HepG2 (cell line): ENCODE measurements at regions not wholly inside any gene's neighbourhood (a gene's known extent, or its start where the extent isn't known, plus 50 kb on each side); places are given as distances from the start of the nearest gene placed in this dataset.

Experiments
- FOSL1 ChIP-seq: sonication (generic); formaldehyde crosslinking; IDR thresholded peaks from 2 replicates; pipeline ENCODE4 v1.9.0; 2021; ENCODE audit warnings: missing genetic modification reagents, borderline replicate concordance
- GABPA ChIP-seq, 2 experiments: IDR thresholded peaks; 2 replicates each; pipeline ENCODE4 v1.6.1; 2011 to 2016; ENCODE audit warnings: low read depth in 2 of 2, low read length in 1 of 2, missing biosample characterization in 1 of 2, missing genetic modification characterization in 1 of 2
- IRF2 ChIP-seq: IDR thresholded peaks from 2 replicates; pipeline ENCODE4 v1.6.1; 2018; ENCODE audit warnings: missing genetic modification reagents, missing compliant biosample characterization
- NAIF1 ChIP-seq: sonication (generic); formaldehyde crosslinking; IDR thresholded peaks from 2 replicates; pipeline ENCODE4 v1.5.0; 2020; ENCODE audit warnings: mild to moderate bottlenecking, missing genetic modification reagents, borderline replicate concordance
- POGZ ChIP-seq: sonication (generic); formaldehyde crosslinking; IDR thresholded peaks from 2 replicates; pipeline ENCODE4 v1.4.0; 2020; ENCODE audit warnings: mild to moderate bottlenecking, missing genetic modification reagents
- SETDB1 ChIP-seq: sonication (generic); formaldehyde crosslinking; IDR thresholded peaks from 2 replicates; pipeline ENCODE4 v1.5.1; 2020; ENCODE audit warnings: missing genetic modification reagents, mild to moderate bottlenecking, borderline replicate concordance
- XBP1 ChIP-seq: sonication (generic); formaldehyde crosslinking; IDR thresholded peaks from 2 replicates; pipeline ENCODE4 v1.5.0; 2020; ENCODE audit warnings: missing genetic modification reagents
- ZBTB7B ChIP-seq: sonication (generic); formaldehyde crosslinking; IDR thresholded peaks from 2 replicates; pipeline ENCODE4 v1.4.0; 2020; ENCODE audit warnings: missing genetic modification reagents
- ZNF253 ChIP-seq: sonication (generic); formaldehyde crosslinking; IDR thresholded peaks from 2 replicates; pipeline ENCODE4 v1.8.0; 2022; ENCODE audit warnings: mild to moderate bottlenecking, missing genetic modification reagents, borderline replicate concordance
- ZNF331 ChIP-seq: sonication (generic); formaldehyde crosslinking; IDR thresholded peaks from 2 replicates; pipeline ENCODE4 v1.4.0; 2020; ENCODE audit warnings: missing genetic modification reagents
- ZNF460 ChIP-seq: sonication (generic); formaldehyde crosslinking; IDR thresholded peaks from 2 replicates; pipeline ENCODE4 v1.5.1; 2020; ENCODE audit warnings: missing genetic modification reagents, mild to moderate bottlenecking, borderline replicate concordance
- ZNF468 ChIP-seq: sonication (generic); formaldehyde crosslinking; IDR thresholded peaks from 2 replicates; pipeline ENCODE4 v1.8.0; 2022; ENCODE audit warnings: mild to moderate bottlenecking, moderate library complexity, missing genetic modification reagents
- ZNF558 ChIP-seq: sonication (generic); formaldehyde crosslinking; IDR thresholded peaks from 2 replicates; pipeline ENCODE4 v1.9.0; 2022; ENCODE audit warnings: mild to moderate bottlenecking, missing genetic modification reagents, borderline replicate concordance
- ZNF883 ChIP-seq: sonication (generic); formaldehyde crosslinking; IDR thresholded peaks from 2 replicates; pipeline ENCODE4 v1.5.1; 2020; ENCODE audit warnings: mild to moderate bottlenecking, missing genetic modification reagents; ENCODE audit errors: not compliant biosample characterization
- TF ChIP-seq, protein P1 (sequence below): sonication (generic); formaldehyde crosslinking; IDR thresholded peaks from 2 replicates; pipeline ENCODE4 v1.4.0; 2020; ENCODE audit warnings: missing genetic modification reagents
- TF ChIP-seq, protein P2 (sequence below): sonication (generic); formaldehyde crosslinking; IDR thresholded peaks from 2 replicates; pipeline ENCODE4 v1.5.0; 2020; ENCODE audit warnings: mild to moderate bottlenecking, missing genetic modification reagents, borderline replicate concordance
- TF ChIP-seq, protein P3 (sequence below): sonication (generic); formaldehyde crosslinking; IDR thresholded peaks from 2 replicates; pipeline ENCODE4; 2020; ENCODE audit warnings: missing genetic modification reagents, mild to moderate bottlenecking, borderline replicate concordance
- TF ChIP-seq, protein P4 (sequence below): sonication (generic); formaldehyde crosslinking; IDR thresholded peaks from 2 replicates; pipeline ENCODE4 v1.4.0; 2020; ENCODE audit warnings: missing genetic modification reagents

DNA sequence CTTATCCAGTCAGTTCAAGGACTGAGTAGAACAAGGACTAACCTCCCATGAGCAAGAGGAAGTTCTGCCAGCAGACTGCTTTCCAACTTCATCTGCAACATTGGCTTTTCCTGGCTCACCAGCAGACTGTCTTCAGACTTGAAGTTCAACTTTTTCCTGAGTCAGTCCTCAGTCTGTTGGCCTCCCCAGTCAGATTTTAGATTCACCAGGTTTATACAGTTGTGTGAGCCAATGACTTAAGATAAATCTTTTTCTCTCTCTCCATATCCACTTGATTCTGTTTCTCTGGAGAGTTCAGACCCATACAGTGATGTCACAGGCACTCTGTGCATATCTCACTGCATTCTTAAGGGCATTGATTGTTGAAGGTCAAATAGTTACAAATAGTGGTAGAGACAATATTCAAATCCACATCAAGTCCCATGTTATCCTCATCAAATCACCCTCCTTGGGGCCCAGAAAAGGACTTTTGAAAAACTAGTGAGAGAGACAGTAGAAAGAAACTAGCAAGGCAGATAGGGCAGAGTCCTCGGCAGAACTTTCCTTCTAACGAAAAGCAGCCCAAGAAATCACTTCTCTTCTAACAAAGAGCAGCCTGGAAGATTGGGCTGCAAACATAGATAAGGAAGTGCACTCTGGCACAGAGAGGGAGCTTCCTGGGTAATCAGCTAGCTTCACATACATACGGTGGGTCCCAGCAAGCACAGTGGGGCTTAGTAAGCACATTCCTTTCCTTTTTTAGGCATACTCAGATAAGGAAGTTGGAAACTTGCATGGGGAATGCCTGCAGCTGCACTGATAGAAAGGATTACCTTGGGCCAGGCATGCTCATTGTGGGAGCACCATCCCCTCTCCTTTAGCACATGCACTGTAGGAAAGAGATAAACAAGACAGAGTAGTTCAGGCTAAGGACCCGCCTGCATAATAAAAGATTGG is 132.3 kb upstream of the FAM20A start (continued):
- TF ChIP-seq, protein P1, sequence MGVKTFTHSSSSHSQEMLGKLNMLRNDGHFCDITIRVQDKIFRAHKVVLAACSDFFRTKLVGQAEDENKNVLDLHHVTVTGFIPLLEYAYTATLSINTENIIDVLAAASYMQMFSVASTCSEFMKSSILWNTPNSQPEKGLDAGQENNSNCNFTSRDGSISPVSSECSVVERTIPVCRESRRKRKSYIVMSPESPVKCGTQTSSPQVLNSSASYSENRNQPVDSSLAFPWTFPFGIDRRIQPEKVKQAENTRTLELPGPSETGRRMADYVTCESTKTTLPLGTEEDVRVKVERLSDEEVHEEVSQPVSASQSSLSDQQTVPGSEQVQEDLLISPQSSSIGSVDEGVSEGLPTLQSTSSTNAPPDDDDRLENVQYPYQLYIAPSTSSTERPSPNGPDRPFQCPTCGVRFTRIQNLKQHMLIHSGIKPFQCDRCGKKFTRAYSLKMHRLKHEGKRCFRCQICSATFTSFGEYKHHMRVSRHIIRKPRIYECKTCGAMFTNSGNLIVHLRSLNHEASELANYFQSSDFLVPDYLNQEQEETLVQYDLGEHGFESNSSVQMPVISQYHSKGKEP = no peak
- TF ChIP-seq ZNF460 (CRISPR knock-in tag) (no peak), SETDB1 (CRISPR knock-in tag) (no peak), XBP1 (CRISPR knock-in tag) (no peak), ZNF253 (CRISPR knock-in tag) (no peak), ZNF468 (CRISPR knock-in tag) (no peak), ZNF883 (CRISPR knock-in tag) (no peak), ZNF558 (CRISPR knock-in tag) (no peak), ZBTB7B (CRISPR knock-in tag) (0 out of 2 replicates have a peak, but pooled peaks have one; percentile 45), POGZ (CRISPR knock-in tag) (peak; percentile 66; the same call in 1 of the 2 replicates), ZNF331 (CRISPR knock-in tag) (peak; percentile 20; the same call in 1 of the 2 replicates), GABPA (IDR thresholded peaks at IDR 0.05; ENCODE audit: low read depth, low read length) (no peak), GABPA (CRISPR knock-in tag; IDR thresholded peaks at IDR 0.05; ENCODE audit: low read depth) (peak; percentile 53; the same call in 1 of the 2 replicates), FOSL1 (no peak), NAIF1 (no peak), IRF2 (CRISPR knock-in tag) (peak; percentile 62; the same call in 1 of the 2 replicates)
- TF ChIP-seq, protein P2, sequence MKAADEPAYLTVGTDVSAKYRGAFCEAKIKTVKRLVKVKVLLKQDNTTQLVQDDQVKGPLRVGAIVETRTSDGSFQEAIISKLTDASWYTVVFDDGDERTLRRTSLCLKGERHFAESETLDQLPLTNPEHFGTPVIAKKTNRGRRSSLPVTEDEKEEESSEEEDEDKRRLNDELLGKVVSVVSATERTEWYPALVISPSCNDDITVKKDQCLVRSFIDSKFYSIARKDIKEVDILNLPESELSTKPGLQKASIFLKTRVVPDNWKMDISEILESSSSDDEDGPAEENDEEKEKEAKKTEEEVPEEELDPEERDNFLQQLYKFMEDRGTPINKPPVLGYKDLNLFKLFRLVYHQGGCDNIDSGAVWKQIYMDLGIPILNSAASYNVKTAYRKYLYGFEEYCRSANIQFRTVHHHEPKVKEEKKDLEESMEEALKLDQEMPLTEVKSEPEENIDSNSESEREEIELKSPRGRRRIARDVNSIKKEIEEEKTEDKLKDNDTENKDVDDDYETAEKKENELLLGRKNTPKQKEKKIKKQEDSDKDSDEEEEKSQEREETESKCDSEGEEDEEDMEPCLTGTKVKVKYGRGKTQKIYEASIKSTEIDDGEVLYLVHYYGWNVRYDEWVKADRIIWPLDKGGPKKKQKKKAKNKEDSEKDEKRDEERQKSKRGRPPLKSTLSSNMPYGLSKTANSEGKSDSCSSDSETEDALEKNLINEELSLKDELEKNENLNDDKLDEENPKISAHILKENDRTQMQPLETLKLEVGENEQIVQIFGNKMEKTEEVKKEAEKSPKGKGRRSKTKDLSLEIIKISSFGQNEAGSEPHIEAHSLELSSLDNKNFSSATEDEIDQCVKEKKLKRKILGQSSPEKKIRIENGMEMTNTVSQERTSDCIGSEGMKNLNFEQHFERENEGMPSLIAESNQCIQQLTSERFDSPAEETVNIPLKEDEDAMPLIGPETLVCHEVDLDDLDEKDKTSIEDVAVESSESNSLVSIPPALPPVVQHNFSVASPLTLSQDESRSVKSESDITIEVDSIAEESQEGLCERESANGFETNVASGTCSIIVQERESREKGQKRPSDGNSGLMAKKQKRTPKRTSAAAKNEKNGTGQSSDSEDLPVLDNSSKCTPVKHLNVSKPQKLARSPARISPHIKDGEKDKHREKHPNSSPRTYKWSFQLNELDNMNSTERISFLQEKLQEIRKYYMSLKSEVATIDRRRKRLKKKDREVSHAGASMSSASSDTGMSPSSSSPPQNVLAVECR = peak; percentile 3; the same call in 1 of the 2 replicates
- TF ChIP-seq, protein P3, sequence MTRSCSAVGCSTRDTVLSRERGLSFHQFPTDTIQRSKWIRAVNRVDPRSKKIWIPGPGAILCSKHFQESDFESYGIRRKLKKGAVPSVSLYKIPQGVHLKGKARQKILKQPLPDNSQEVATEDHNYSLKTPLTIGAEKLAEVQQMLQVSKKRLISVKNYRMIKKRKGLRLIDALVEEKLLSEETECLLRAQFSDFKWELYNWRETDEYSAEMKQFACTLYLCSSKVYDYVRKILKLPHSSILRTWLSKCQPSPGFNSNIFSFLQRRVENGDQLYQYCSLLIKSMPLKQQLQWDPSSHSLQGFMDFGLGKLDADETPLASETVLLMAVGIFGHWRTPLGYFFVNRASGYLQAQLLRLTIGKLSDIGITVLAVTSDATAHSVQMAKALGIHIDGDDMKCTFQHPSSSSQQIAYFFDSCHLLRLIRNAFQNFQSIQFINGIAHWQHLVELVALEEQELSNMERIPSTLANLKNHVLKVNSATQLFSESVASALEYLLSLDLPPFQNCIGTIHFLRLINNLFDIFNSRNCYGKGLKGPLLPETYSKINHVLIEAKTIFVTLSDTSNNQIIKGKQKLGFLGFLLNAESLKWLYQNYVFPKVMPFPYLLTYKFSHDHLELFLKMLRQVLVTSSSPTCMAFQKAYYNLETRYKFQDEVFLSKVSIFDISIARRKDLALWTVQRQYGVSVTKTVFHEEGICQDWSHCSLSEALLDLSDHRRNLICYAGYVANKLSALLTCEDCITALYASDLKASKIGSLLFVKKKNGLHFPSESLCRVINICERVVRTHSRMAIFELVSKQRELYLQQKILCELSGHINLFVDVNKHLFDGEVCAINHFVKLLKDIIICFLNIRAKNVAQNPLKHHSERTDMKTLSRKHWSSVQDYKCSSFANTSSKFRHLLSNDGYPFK = no peak
- TF ChIP-seq, protein P4, sequence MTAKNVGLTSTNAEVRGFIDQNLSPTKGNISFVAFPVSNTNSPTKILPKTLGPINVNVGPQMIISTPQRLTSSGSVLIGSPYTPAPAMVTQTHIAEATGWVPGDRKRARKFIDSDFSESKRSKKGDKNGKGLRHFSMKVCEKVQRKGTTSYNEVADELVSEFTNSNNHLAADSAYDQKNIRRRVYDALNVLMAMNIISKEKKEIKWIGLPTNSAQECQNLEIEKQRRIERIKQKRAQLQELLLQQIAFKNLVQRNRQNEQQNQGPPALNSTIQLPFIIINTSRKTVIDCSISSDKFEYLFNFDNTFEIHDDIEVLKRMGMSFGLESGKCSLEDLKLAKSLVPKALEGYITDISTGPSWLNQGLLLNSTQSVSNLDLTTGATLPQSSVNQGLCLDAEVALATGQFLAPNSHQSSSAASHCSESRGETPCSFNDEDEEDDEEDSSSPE = peak; percentile 58; the same call in 1 of the 2 replicates
